ENCODE measurements at regions not wholly inside any gene's neighbourhood (a gene's known extent, or its start where the extent isn't known, plus 50 kb on each side); places are given as distances from the start of the nearest gene placed in this dataset.

- Mint-ChIP-seq H3K27me3 (peaks cover 31% of the 10 kb centered on the region), H3K4me3 (no peak overlapping the region), H3K9me3 (no peaks in the 10 kb centered on the region), H3K27ac (no peak overlapping the region), H3K4me1 (no peaks in the 10 kb centered on the region), H3K36me3 (ENCODE audit: low read depth) (no peaks in the 10 kb centered on the region)
- ChIA-PET CTCF (interaction anchor here (0.8 kb wide), 1 partner anchor 669 kb away, joined by 3 read pairs; no protein-coding TSS in a partner anchor), POLR2A (no interaction called here)
- no peak for DNase-seq
These were observed 73.4 kb upstream of the NEUROD1 start for GRCh38 chr2:181753686-181754085.

GRCh38 chr2:181754105-181754504 is 73.8 kb upstream of the NEUROD1 start:
- peaks cover 28% of the 10 kb centered on the region for H3K27me3 Mint-ChIP-seq
- CTCF ChIA-PET, result interaction anchor here (0.8 kb wide), 1 partner anchor 669 kb away, joined by 3 read pairs; no protein-coding TSS in a partner anchor
- H3K27ac Mint-ChIP-seq, result no peak overlapping the region
- H3K9me3 Mint-ChIP-seq, result no peaks in the 10 kb centered on the region
- no peaks in the 10 kb centered on the region for H3K4me1 Mint-ChIP-seq
- H3K4me3 Mint-ChIP-seq, result no peak overlapping the region
- POLR2A ChIA-PET, result no interaction called here
- no peaks in the 10 kb centered on the region for H3K36me3 Mint-ChIP-seq (ENCODE audit: low read depth)
- no peak for DNase-seq

- ChIA-PET POLR2A (no interaction called here), CTCF (no interaction called here)
- Mint-ChIP-seq H3K27ac (no peak overlapping the region), H3K27me3 (peaks cover 31% of the 10 kb centered on the region), H3K4me1 (no peaks in the 10 kb centered on the region), H3K4me3 (no peak overlapping the region), H3K36me3 (ENCODE audit: low read depth) (no peaks in the 10 kb centered on the region), H3K9me3 (no peaks in the 10 kb centered on the region)
- no peak for DNase-seq
These were observed 74.9 kb upstream of the NEUROD1 start for GRCh38 chr2:181755181-181755580.

- no peak overlapping the region for H3K27ac Mint-ChIP-seq
- H3K27me3 Mint-ChIP-seq, result peaks cover 10% of the 10 kb centered on the region
- DNase-seq, result no peak
- no peaks in the 10 kb centered on the region for H3K4me1 Mint-ChIP-seq
- H3K4me3 Mint-ChIP-seq, result no peak overlapping the region
- ChIA-PET CTCF (no interaction called here), POLR2A (no interaction called here)
- no peaks in the 10 kb centered on the region for H3K9me3 Mint-ChIP-seq
- H3K36me3 Mint-ChIP-seq (ENCODE audit: low read depth), result no peaks in the 10 kb centered on the region
These were observed 80.2 kb upstream of the NEUROD1 start for GRCh38 chr2:181760521-181760920.

GRCh38 chr2:181761175-181761574 is 80.9 kb upstream of the NEUROD1 start:
- Mint-ChIP-seq H3K27me3 (peaks cover 4% of the 10 kb centered on the region), H3K4me3 (no peak overlapping the region), H3K4me1 (no peaks in the 10 kb centered on the region), H3K27ac (no peak overlapping the region), H3K9me3 (no peaks in the 10 kb centered on the region), H3K36me3 (ENCODE audit: low read depth) (no peaks in the 10 kb centered on the region)
- ChIA-PET POLR2A (no interaction called here), CTCF (no interaction called here)
- no peak for DNase-seq

- no peaks in the 10 kb centered on the region for H3K36me3 Mint-ChIP-seq (ENCODE audit: low read depth)
- H3K4me3 Mint-ChIP-seq, result no peak overlapping the region
- no peaks in the 10 kb centered on the region for H3K9me3 Mint-ChIP-seq
- H3K4me1 Mint-ChIP-seq, result no peaks in the 10 kb centered on the region
- CTCF ChIA-PET, result no interaction called here
- H3K27me3 Mint-ChIP-seq, result peaks cover 4% of the 10 kb centered on the region
- POLR2A ChIA-PET, result no interaction called here
- H3K27ac Mint-ChIP-seq, result no peak overlapping the region
- DNase-seq, result no peak
These were observed 81.7 kb upstream of the NEUROD1 start for GRCh38 chr2:181762000-181762399.

GRCh38 chr2:181762848-181763247 is 82.5 kb upstream of the NEUROD1 start:
- POLR2A ChIA-PET, result no interaction called here
- peaks cover 4% of the 10 kb centered on the region for H3K27me3 Mint-ChIP-seq
- CTCF ChIA-PET, result no interaction called here
- DNase-seq, result no peak
- H3K36me3 Mint-ChIP-seq (ENCODE audit: low read depth), result no peaks in the 10 kb centered on the region
- no peaks in the 10 kb centered on the region for H3K4me1 Mint-ChIP-seq
- no peak overlapping the region for H3K27ac Mint-ChIP-seq
- H3K9me3 Mint-ChIP-seq, result no peaks in the 10 kb centered on the region
- H3K4me3 Mint-ChIP-seq, result no peak overlapping the region

- H3K27me3 Mint-ChIP-seq, result peaks cover 4% of the 10 kb centered on the region
- CTCF ChIA-PET, result no interaction called here
- no peak overlapping the region for H3K27ac Mint-ChIP-seq
- no peaks in the 10 kb centered on the region for H3K36me3 Mint-ChIP-seq (ENCODE audit: low read depth)
- no peak overlapping the region for H3K4me3 Mint-ChIP-seq
- no peaks in the 10 kb centered on the region for H3K4me1 Mint-ChIP-seq
- no peak for DNase-seq
- POLR2A ChIA-PET, result no interaction called here
- no peaks in the 10 kb centered on the region for H3K9me3 Mint-ChIP-seq
These were observed 83.1 kb upstream of the NEUROD1 start for GRCh38 chr2:181763423-181763822.

GRCh38 chr2:181764095-181764963 is 84.0 kb upstream of the NEUROD1 start:
- H3K4me1 Mint-ChIP-seq, result no peaks in the 10 kb centered on the region
- no peaks in the 10 kb centered on the region for H3K9me3 Mint-ChIP-seq
- CTCF ChIA-PET, result interaction anchor here (1.3 kb wide), 1 partner anchor 688 kb away, joined by 3 read pairs; no protein-coding TSS in a partner anchor
- H3K36me3 Mint-ChIP-seq (ENCODE audit: low read depth), result no peaks in the 10 kb centered on the region
- H3K27ac Mint-ChIP-seq, result no peak overlapping the region
- DNase-seq, result no peak
- POLR2A ChIA-PET, result no interaction called here
- peaks cover 6% of the 10 kb centered on the region for H3K27me3 Mint-ChIP-seq
- H3K4me3 Mint-ChIP-seq, result no peak overlapping the region

- peaks cover 5% of the 10 kb centered on the region for H3K27me3 Mint-ChIP-seq
- CTCF ChIA-PET, result no interaction called here
- no peaks in the 10 kb centered on the region for H3K4me1 Mint-ChIP-seq
- H3K36me3 Mint-ChIP-seq (ENCODE audit: low read depth), result no peaks in the 10 kb centered on the region
- no peak overlapping the region for H3K4me3 Mint-ChIP-seq
- POLR2A ChIA-PET, result no interaction called here
- no peaks in the 10 kb centered on the region for H3K9me3 Mint-ChIP-seq
- H3K27ac Mint-ChIP-seq, result no peak overlapping the region
- DNase-seq, result no peak
These were observed 85.8 kb upstream of the NEUROD1 start for GRCh38 chr2:181766129-181766528.

- CTCF ChIA-PET, result interaction anchor here (1.5 kb wide), 1 partner anchor 12 kb away, joined by 3 read pairs; no protein-coding TSS in a partner anchor
- peaks cover 5% of the 10 kb centered on the region for H3K27me3 Mint-ChIP-seq
These were observed 89.8 kb upstream of the NEUROD1 start for GRCh38 chr2:181770150-181770549.

GRCh38 chr2:181771356-181771755 is 91.0 kb upstream of the NEUROD1 start:
- no peak overlapping the region for H3K4me3 Mint-ChIP-seq
- no peak overlapping the region for H3K27ac Mint-ChIP-seq
- no peaks in the 10 kb centered on the region for H3K36me3 Mint-ChIP-seq (ENCODE audit: low read depth)
- POLR2A ChIA-PET, result no interaction called here
- no peaks in the 10 kb centered on the region for H3K9me3 Mint-ChIP-seq
- peaks cover 5% of the 10 kb centered on the region for H3K27me3 Mint-ChIP-seq
- DNase-seq, result no peak
- CTCF ChIA-PET, result interaction anchor here (0.9 to 2.1 kb wide), 2 partner anchors 13 to 36 kb away, joined by 5 to 7 read pairs; no protein-coding TSS in a partner anchor
- H3K4me1 Mint-ChIP-seq, result peaks cover 6% of the 10 kb centered on the region

More at GRCh38 chr2:181770150-181770549, 89.8 kb upstream of the NEUROD1 start:
- H3K36me3 Mint-ChIP-seq (ENCODE audit: low read depth), result no peaks in the 10 kb centered on the region
- H3K27ac Mint-ChIP-seq, result no peak overlapping the region
- no peak for DNase-seq
- POLR2A ChIA-PET, result no interaction called here
- no peak overlapping the region for H3K4me3 Mint-ChIP-seq
- no peaks in the 10 kb centered on the region for H3K9me3 Mint-ChIP-seq
- peaks cover 6% of the 10 kb centered on the region for H3K4me1 Mint-ChIP-seq

GRCh38 chr2:181772334-181772733 is 92.0 kb upstream of the NEUROD1 start:
- H3K9me3 Mint-ChIP-seq, result no peaks in the 10 kb centered on the region
- H3K4me3 Mint-ChIP-seq, result no peak overlapping the region
- CTCF ChIA-PET, result interaction anchor here (2.1 kb wide), 1 partner anchor 14 kb away, joined by 7 read pairs; no protein-coding TSS in a partner anchor
- no peaks in the 10 kb centered on the region for H3K36me3 Mint-ChIP-seq (ENCODE audit: low read depth)
- DNase-seq, result no peak
- peaks cover 6% of the 10 kb centered on the region for H3K4me1 Mint-ChIP-seq
- no peak overlapping the region for H3K27ac Mint-ChIP-seq
- H3K27me3 Mint-ChIP-seq, result peaks cover 5% of the 10 kb centered on the region
- POLR2A ChIA-PET, result no interaction called here

- Mint-ChIP-seq H3K27ac (no peak overlapping the region), H3K4me3 (no peak overlapping the region), H3K9me3 (no peaks in the 10 kb centered on the region), H3K36me3 (ENCODE audit: low read depth) (no peaks in the 10 kb centered on the region), H3K4me1 (peaks cover 6% of the 10 kb centered on the region), H3K27me3 (peaks cover 5% of the 10 kb centered on the region)
- CTCF ChIA-PET, result interaction anchor here (1.3 to 2.1 kb wide), 2 partner anchors 15 kb away, joined by 3 to 7 read pairs; no protein-coding TSS in a partner anchor
- DNase-seq, result no peak
- POLR2A ChIA-PET, result no interaction called here
These were observed 92.5 kb upstream of the NEUROD1 start for GRCh38 chr2:181772777-181773176.

Measured in activated CD4-positive, alpha-beta T cell treated with anti-CD3 and anti-CD28 coated beads, Interleukin-2, amount 10 ng/mL, durations not matched to agents 7 days and 5 days (primary cell).